B cell (primary cell): ENCODE measurements at regions not wholly inside any gene's neighbourhood (a gene's known extent, or its start where the extent isn't known, plus 50 kb on each side); places are given as distances from the start of the nearest gene placed in this dataset.

Experiments used
- CTCF ChIP-seq: fragments of 200-600 bp; IDR thresholded peaks from one replicate; pipeline ENCODE4 v1.8.0; 2022; ENCODE audit warnings: antibody characterized with exemption, mild to moderate bottlenecking
- EZH2 ChIP-seq: IDR thresholded peaks from 2 replicates; pipeline ENCODE4 v1.6.1; 2012; ENCODE audit warnings: borderline replicate concordance, low read depth, mild to moderate bottlenecking, moderate library complexity, low read length; ENCODE audit not compliant: insufficient read depth, poor library complexity, severe bottlenecking

- TF ChIP-seq CTCF: no peak
- TF ChIP-seq EZH2: no peak
Observed at GRCh38 chr3:144055604-144056003, 84.0 kb downstream of the DIPK2A start.
